Mucosa of rectum (tissue), 2 donors: ENCODE measurements at regions not wholly inside any gene's neighbourhood (a gene's known extent, or its start where the extent isn't known, plus 50 kb on each side); places are given as distances from the start of the nearest gene placed in this dataset.
A peak's percentile ranks its signal among the peaks of the same experiment; 100 is the strongest.

Experiments
- H3K27ac ChIP-seq, 2 donors: one replicate each; pipeline ENCODE4 v1.7.0; 2013; ENCODE audit warnings: inconsistent platforms in 2 of 2, low read depth in 2 of 2, low read length in 2 of 2
- H3K27me3 ChIP-seq, 2 donors: one replicate each; pipeline ENCODE4 v1.7.0; 2013; ENCODE audit warnings: low read length in 2 of 2; ENCODE audit not compliant: control insufficient read depth in 2 of 2, insufficient read depth in 2 of 2
- H3K36me3 ChIP-seq, 2 donors: one replicate each; pipeline ENCODE4 v1.7.0; 2013; ENCODE audit warnings: low read length in 2 of 2; ENCODE audit not compliant: control insufficient read depth in 2 of 2, insufficient read depth in 2 of 2
- H3K4me1 ChIP-seq, 2 donors: one replicate each; pipeline ENCODE4 v1.7.0; 2013; ENCODE audit warnings: low read length in 2 of 2, mild to moderate bottlenecking in 1 of 2; ENCODE audit not compliant: control insufficient read depth in 2 of 2, insufficient read depth in 2 of 2
- H3K4me3 ChIP-seq, 2 donors: one replicate each; pipeline ENCODE4 v1.7.0; 2013; ENCODE audit warnings: low read length in 2 of 2
- H3K9ac ChIP-seq, 2 donors: one replicate each; pipeline ENCODE4 v1.7.0; 2013; ENCODE audit warnings: low read length in 2 of 2, low read depth in 1 of 2, mild to moderate bottlenecking in 1 of 2
- H3K9me3 ChIP-seq, 2 donors: one replicate each; pipeline ENCODE4 v1.7.0; 2013; ENCODE audit warnings: low read length in 2 of 2; ENCODE audit not compliant: control insufficient read depth in 2 of 2
- donor health status: healthy.
- donor health status: Normal muscosa, but diverticular disease.

- Histone ChIP-seq H3K4me1 (no peaks in the 10 kb centered on the region), H3K36me3 (no peaks in the 10 kb centered on the region), H3K4me3 (no peak overlapping the region), H3K9me3 (no peaks in the 10 kb centered on the region), H3K9ac (no peak overlapping the region), H3K27ac (no peak overlapping the region), H3K27me3 (peaks cover 0 to 3% of the 10 kb centered on the region in 2 donors)
Measured at GRCh38 chr10:2938869-2939268, 128.5 kb upstream of the PFKP start.

GRCh38 chr10:2936816-2937215 is 130.5 kb upstream of the PFKP start:
- H3K27ac ChIP-seq = no peak overlapping the region
- no peak overlapping the region for H3K4me3 ChIP-seq
- H3K4me1 ChIP-seq = no peaks in the 10 kb centered on the region
- no peaks in the 10 kb centered on the region for H3K36me3 ChIP-seq
- no peak overlapping the region for H3K9ac ChIP-seq
- no peaks in the 10 kb centered on the region for H3K9me3 ChIP-seq
- peaks cover 0 to 3% of the 10 kb centered on the region in 2 donors for H3K27me3 ChIP-seq

GRCh38 chr10:2935647-2936386 is 131.5 kb upstream of the PFKP start:
- no peak overlapping the region for H3K9ac ChIP-seq

GRCh38 chr10:2933924-2934323 is 133.4 kb upstream of the PFKP start:
- H3K27ac ChIP-seq = no peak overlapping the region
- H3K27me3 ChIP-seq = no peaks in the 10 kb centered on the region
- no peaks in the 10 kb centered on the region for H3K4me1 ChIP-seq
- H3K9ac ChIP-seq = no peak overlapping the region
- no peaks in the 10 kb centered on the region for H3K36me3 ChIP-seq
- H3K4me3 ChIP-seq = no peak overlapping the region
- no peaks in the 10 kb centered on the region for H3K9me3 ChIP-seq

More at GRCh38 chr10:2935647-2936386, 131.5 kb upstream of the PFKP start:
- Histone ChIP-seq H3K4me3 (no peak overlapping the region), H3K9me3 (no peaks in the 10 kb centered on the region), H3K27ac (no peak overlapping the region), H3K36me3 (no peaks in the 10 kb centered on the region), H3K4me1 (no peaks in the 10 kb centered on the region), H3K27me3 (peaks cover 0 to 3% of the 10 kb centered on the region in 2 donors)

GRCh38 chr10:2933519-2933918 is 133.8 kb upstream of the PFKP start:
- Histone ChIP-seq H3K9ac (no peak overlapping the region), H3K4me3 (no peak overlapping the region), H3K27me3 (no peaks in the 10 kb centered on the region), H3K9me3 (no peaks in the 10 kb centered on the region), H3K4me1 (no peaks in the 10 kb centered on the region), H3K36me3 (no peaks in the 10 kb centered on the region), H3K27ac (no peak overlapping the region)

GRCh38 chr10:2933071-2933470 is 134.3 kb upstream of the PFKP start:
- Histone ChIP-seq H3K4me3 (no peak overlapping the region), H3K36me3 (no peaks in the 10 kb centered on the region), H3K27ac (no peak overlapping the region), H3K27me3 (no peaks in the 10 kb centered on the region), H3K4me1 (no peaks in the 10 kb centered on the region), H3K9me3 (no peaks in the 10 kb centered on the region), H3K9ac (no peak overlapping the region)

GRCh38 chr10:2929480-2930258 is 137.7 kb upstream of the PFKP start:
- no peaks in the 10 kb centered on the region for H3K27me3 ChIP-seq
- H3K4me3 ChIP-seq = no peak overlapping the region

GRCh38 chr10:2927958-2928840 is 139.1 kb upstream of the PFKP start:
- Histone ChIP-seq H3K4me1 (peaks cover 0 to 2% of the 10 kb centered on the region in 2 donors), H3K36me3 (no peaks in the 10 kb centered on the region), H3K9ac (peak overlapping the region in 1 of 2 donors; percentile 9), H3K9me3 (no peaks in the 10 kb centered on the region), H3K4me3 (no peak overlapping the region), H3K27ac (no peak overlapping the region), H3K27me3 (no peaks in the 10 kb centered on the region)

More at GRCh38 chr10:2929480-2930258, 137.7 kb upstream of the PFKP start:
- Histone ChIP-seq H3K9me3 (no peaks in the 10 kb centered on the region), H3K36me3 (no peaks in the 10 kb centered on the region), H3K9ac (no peak overlapping the region), H3K4me1 (peaks cover 0 to 2% of the 10 kb centered on the region in 2 donors), H3K27ac (no peak overlapping the region)

GRCh38 chr10:2926918-2927660 is 140.3 kb upstream of the PFKP start:
- Histone ChIP-seq H3K36me3 (no peaks in the 10 kb centered on the region), H3K4me1 (peaks cover 0 to 2% of the 10 kb centered on the region in 2 donors), H3K9me3 (no peaks in the 10 kb centered on the region), H3K27ac (no peak overlapping the region), H3K9ac (no peak overlapping the region), H3K4me3 (no peak overlapping the region), H3K27me3 (no peaks in the 10 kb centered on the region)
